Astrocyte (in vitro differentiated cells and primary cell): ENCODE measurements at regions not wholly inside any gene's neighbourhood (a gene's known extent, or its start where the extent isn't known, plus 50 kb on each side); places are given as distances from the start of the nearest gene placed in this dataset.

ENCODE experiments used
- DNase-seq: peaks from one replicate; pipeline ENCODE4 v3.0.0-alpha.2; 2010; ENCODE audit warnings: low read depth
- FAIRE-seq: peaks from 2 replicates; lab custom pipeline; 2011; peaks lifted over from hg19 to GRCh38; lab: Jason Lieb, UNC
- H2AFZ ChIP-seq: 2 replicates; pipeline ENCODE4 v1.6.0; 2012; ENCODE audit warnings: low read depth, low read length, inconsistent platforms
- H3K27ac ChIP-seq: 2 replicates; pipeline ENCODE4 v1.5.1; 2011; ENCODE audit warnings: low read depth, low read length, inconsistent platforms
- H3K27me3 ChIP-seq: 2 replicates; pipeline ENCODE4 v1.6.0; 2011; ENCODE audit warnings: low read length, inconsistent platforms; ENCODE audit not compliant: insufficient read depth
- H3K36me3 ChIP-seq: 2 replicates; pipeline ENCODE4 v1.5.1; 2011; ENCODE audit warnings: low read length, inconsistent platforms; ENCODE audit not compliant: insufficient read depth
- H3K4me1 ChIP-seq: 2 replicates; pipeline ENCODE4 v1.5.1; 2011; ENCODE audit warnings: low read length, inconsistent platforms; ENCODE audit not compliant: insufficient read depth
- H3K4me2 ChIP-seq: 2 replicates; pipeline ENCODE4 v1.6.0; 2012; ENCODE audit warnings: low read length, inconsistent platforms
- H3K4me3 ChIP-seq: 2 replicates; pipeline ENCODE4 v1.5.1; 2011; ENCODE audit warnings: low read depth, mild to moderate bottlenecking, low read length, inconsistent platforms; ENCODE audit not compliant: insufficient read depth
- H3K79me2 ChIP-seq: 2 replicates; pipeline ENCODE4 v1.6.0; 2012; ENCODE audit warnings: mild to moderate bottlenecking, low read length, inconsistent platforms; ENCODE audit not compliant: insufficient read depth
- H3K9ac ChIP-seq: 2 replicates; pipeline ENCODE4 v1.6.0; 2012; ENCODE audit warnings: mild to moderate bottlenecking, low read length, inconsistent platforms
- H3K9me3 ChIP-seq: 2 replicates; pipeline ENCODE4 v1.5.1; 2012; ENCODE audit warnings: low read depth, mild to moderate bottlenecking, low read length, inconsistent platforms; ENCODE audit not compliant: insufficient read depth
- H4K20me1 ChIP-seq: 2 replicates; pipeline ENCODE4 v1.6.0; 2012; ENCODE audit warnings: low read length, inconsistent platforms; ENCODE audit not compliant: insufficient read depth
- H3K27ac Mint-ChIP-seq: one replicate; pipeline ENCODE4 v1.8.0; 2021; ENCODE audit warnings: mild to moderate bottlenecking, mixed read lengths; ENCODE audit not compliant: unreplicated experiment
- H3K27me3 Mint-ChIP-seq: one replicate; pipeline ENCODE4 v1.8.0; 2021; ENCODE audit warnings: low read depth, mixed read lengths; ENCODE audit not compliant: unreplicated experiment
- H3K36me3 Mint-ChIP-seq: one replicate; pipeline ENCODE4 v1.8.0; 2021; ENCODE audit warnings: low read depth, mixed read lengths; ENCODE audit not compliant: unreplicated experiment
- H3K4me1 Mint-ChIP-seq: one replicate; pipeline ENCODE4 v1.8.0; 2021; ENCODE audit warnings: low read depth, mixed read lengths; ENCODE audit not compliant: unreplicated experiment
- H3K4me3 Mint-ChIP-seq: one replicate; pipeline ENCODE4 v1.8.0; 2021; ENCODE audit warnings: mild to moderate bottlenecking, moderate library complexity, mixed read lengths; ENCODE audit not compliant: unreplicated experiment
- H3K9me3 Mint-ChIP-seq: one replicate; pipeline ENCODE4 v1.8.0; 2021; ENCODE audit warnings: mild to moderate bottlenecking, mixed read lengths; ENCODE audit not compliant: unreplicated experiment
- EZH2 ChIP-seq: IDR thresholded peaks from 2 replicates; pipeline ENCODE4 v1.6.1; 2012; ENCODE audit warnings: mild to moderate bottlenecking, low read length, inconsistent platforms; ENCODE audit not compliant: insufficient read depth
- TF ChIP-seq, protein P1 (sequence below): IDR thresholded peaks from 2 replicates; pipeline ENCODE4 v1.5.1; 2011; ENCODE audit warnings: low read depth, mild to moderate bottlenecking, inconsistent platforms, low read length, moderate library complexity; ENCODE audit not compliant: insufficient read depth

- no peak overlapping the region for H3K9ac ChIP-seq
- Mint-ChIP-seq H3K4me1 (peaks cover 2% of the 10 kb centered on the region), H3K27ac (no peak overlapping the region), H3K4me3 (no peak overlapping the region), H3K36me3 (no peaks in the 10 kb centered on the region), H3K9me3 (peaks cover 3% of the 10 kb centered on the region), H3K27me3 (no peaks in the 10 kb centered on the region)
- H3K4me3 ChIP-seq, result no peak overlapping the region
- no peak overlapping the region for H3K27ac ChIP-seq
- H2AFZ ChIP-seq, result no peak overlapping the region
- TF ChIP-seq, protein P1, sequence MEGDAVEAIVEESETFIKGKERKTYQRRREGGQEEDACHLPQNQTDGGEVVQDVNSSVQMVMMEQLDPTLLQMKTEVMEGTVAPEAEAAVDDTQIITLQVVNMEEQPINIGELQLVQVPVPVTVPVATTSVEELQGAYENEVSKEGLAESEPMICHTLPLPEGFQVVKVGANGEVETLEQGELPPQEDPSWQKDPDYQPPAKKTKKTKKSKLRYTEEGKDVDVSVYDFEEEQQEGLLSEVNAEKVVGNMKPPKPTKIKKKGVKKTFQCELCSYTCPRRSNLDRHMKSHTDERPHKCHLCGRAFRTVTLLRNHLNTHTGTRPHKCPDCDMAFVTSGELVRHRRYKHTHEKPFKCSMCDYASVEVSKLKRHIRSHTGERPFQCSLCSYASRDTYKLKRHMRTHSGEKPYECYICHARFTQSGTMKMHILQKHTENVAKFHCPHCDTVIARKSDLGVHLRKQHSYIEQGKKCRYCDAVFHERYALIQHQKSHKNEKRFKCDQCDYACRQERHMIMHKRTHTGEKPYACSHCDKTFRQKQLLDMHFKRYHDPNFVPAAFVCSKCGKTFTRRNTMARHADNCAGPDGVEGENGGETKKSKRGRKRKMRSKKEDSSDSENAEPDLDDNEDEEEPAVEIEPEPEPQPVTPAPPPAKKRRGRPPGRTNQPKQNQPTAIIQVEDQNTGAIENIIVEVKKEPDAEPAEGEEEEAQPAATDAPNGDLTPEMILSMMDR, result no peak
- no peak for TF ChIP-seq EZH2
- no peaks in the 10 kb centered on the region for H3K79me2 ChIP-seq
- H3K9me3 ChIP-seq, result no peaks in the 10 kb centered on the region
- no peak overlapping the region for H3K4me2 ChIP-seq
- H4K20me1 ChIP-seq, result no peaks in the 10 kb centered on the region
- H3K36me3 ChIP-seq, result no peaks in the 10 kb centered on the region
- FAIRE-seq (no peak), DNase-seq (no peak)
- no peaks in the 10 kb centered on the region for H3K27me3 ChIP-seq
- no peaks in the 10 kb centered on the region for H3K4me1 ChIP-seq
Observed at GRCh38 chr9:31144614-31145013, 1239.8 kb upstream of the ACO1 start.

DNA sequence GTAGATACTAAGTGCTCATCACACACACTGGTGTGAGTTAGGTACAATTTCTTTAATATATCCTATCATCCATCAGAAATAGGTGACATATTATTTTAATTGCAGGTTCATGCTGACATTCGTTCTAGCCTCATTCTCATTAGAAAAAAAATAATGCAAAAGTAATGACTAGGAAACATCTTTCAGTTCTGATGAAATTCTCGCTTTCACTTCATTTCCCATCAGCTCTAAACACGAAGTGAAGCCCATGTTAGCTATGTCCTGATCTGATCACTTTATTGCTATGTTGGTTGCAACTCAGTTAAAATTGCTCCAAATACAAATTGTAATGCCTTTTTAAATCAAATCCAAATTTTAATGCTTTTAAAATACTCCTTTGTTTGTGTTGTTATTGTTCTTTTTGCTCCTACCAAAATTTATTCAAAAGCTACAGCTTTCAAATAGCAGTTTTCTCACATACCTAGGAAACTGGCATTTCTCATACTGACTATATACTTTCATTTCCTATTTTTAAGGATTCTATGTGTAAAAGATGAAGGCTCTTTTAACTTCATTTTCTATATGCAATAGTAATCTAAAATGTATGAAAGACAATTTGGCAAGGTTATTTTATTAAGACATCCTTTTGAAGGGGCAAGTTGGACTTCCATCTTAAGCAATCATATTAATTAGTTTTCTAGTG lies 1237.8 kb upstream of the ACO1 start:
- Histone ChIP-seq H3K27me3 (no peaks in the 10 kb centered on the region), H3K9me3 (no peaks in the 10 kb centered on the region), H3K9ac (no peak overlapping the region), H4K20me1 (no peaks in the 10 kb centered on the region), H3K36me3 (no peaks in the 10 kb centered on the region), H3K79me2 (no peaks in the 10 kb centered on the region), H3K4me2 (no peak overlapping the region), H3K27ac (no peak overlapping the region), H3K4me1 (no peaks in the 10 kb centered on the region), H3K4me3 (no peak overlapping the region), H2AFZ (no peak overlapping the region)
- H3K9me3 Mint-ChIP-seq, result peaks cover 3% of the 10 kb centered on the region
- H3K36me3 Mint-ChIP-seq, result no peaks in the 10 kb centered on the region
- no peaks in the 10 kb centered on the region for H3K27me3 Mint-ChIP-seq
- H3K4me3 Mint-ChIP-seq, result no peak overlapping the region
- no peak overlapping the region for H3K27ac Mint-ChIP-seq
- TF ChIP-seq EZH2, result no peak
- TF ChIP-seq, protein P1, result no peak
- no peaks in the 10 kb centered on the region for H3K4me1 Mint-ChIP-seq
- FAIRE-seq (no peak), DNase-seq (no peak)

DNA sequence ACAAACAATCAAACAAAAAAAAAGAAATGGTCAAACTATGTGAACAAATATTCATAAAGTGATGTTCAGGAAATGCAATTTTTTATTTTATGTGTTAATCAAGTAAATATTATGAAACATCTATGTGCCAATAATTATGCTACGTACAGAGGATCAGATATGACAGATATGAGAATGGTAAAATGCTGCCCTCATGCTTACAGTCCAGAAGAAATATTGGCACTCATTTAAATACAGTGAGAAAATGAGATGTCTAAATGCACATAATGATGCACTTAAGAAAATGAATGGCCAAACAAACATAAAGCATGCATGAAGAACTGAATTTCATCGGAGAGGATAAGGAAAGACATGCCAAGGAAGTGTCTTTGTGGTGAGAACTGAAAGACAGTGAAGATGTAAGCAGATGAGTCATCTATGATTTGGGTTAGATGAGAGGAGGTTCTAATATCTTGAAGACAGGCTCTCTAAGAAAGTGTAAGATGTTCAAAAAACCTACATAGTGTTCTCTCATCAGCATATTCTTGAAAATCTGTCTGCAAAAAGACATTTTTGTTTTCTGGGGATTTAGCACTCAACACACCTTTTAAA lies 1231.1 kb upstream of the ACO1 start:
- H3K4me1 Mint-ChIP-seq, result peaks cover 7% of the 10 kb centered on the region
- Histone ChIP-seq H3K79me2 (no peaks in the 10 kb centered on the region), H3K27me3 (no peaks in the 10 kb centered on the region), H2AFZ (no peak overlapping the region), H3K4me3 (no peak overlapping the region), H3K4me1 (no peaks in the 10 kb centered on the region), H3K9me3 (no peaks in the 10 kb centered on the region), H3K27ac (no peak overlapping the region), H3K36me3 (no peaks in the 10 kb centered on the region), H3K9ac (no peak overlapping the region), H3K4me2 (no peak overlapping the region), H4K20me1 (no peaks in the 10 kb centered on the region)
- no peak overlapping the region for H3K4me3 Mint-ChIP-seq
- TF ChIP-seq EZH2, result no peak
- TF ChIP-seq, protein P1, result no peak
- DNase-seq, result no peak
- no peak overlapping the region for H3K27ac Mint-ChIP-seq
- no peaks in the 10 kb centered on the region for H3K36me3 Mint-ChIP-seq
- no peak for FAIRE-seq
- H3K27me3 Mint-ChIP-seq, result no peaks in the 10 kb centered on the region
- H3K9me3 Mint-ChIP-seq, result no peaks in the 10 kb centered on the region
